ENCODE measurements at regions not wholly inside any gene's neighbourhood (a gene's known extent, or its start where the extent isn't known, plus 50 kb on each side); places are given as distances from the start of the nearest gene placed in this dataset.

GRCh38 chr17:36739208-36739607 is 137.8 kb downstream of the MRM1 start:
- ChIA-PET CTCF (no interaction called here), RAD21 (ENCODE audit: low non-redundant PET in 1 of 2, low total read pairs in 2 of 2, uncharacterized antibody in 2 of 2, unreplicated experiment in 2 of 2) (no interaction called here)

More at GRCh38 chr17:36739208-36739607, 137.8 kb downstream of the MRM1 start:
- no TSS peak for BruUV-seq (replicated peaks)
- DNase-seq (ENCODE audit: low read depth, low spot score): no peak
- no peak for TF ChIP-seq ELF1 (IDR thresholded peaks at IDR 0.05; ENCODE audit: borderline replicate concordance, low read depth)
- TF ChIP-seq SIN3A (IDR thresholded peaks at IDR 0.05; ENCODE audit: low read depth): no peak
- no peak for TF ChIP-seq REST (IDR thresholded peaks at IDR 0.05; ENCODE audit: low read depth)
- no peak for TF ChIP-seq CEBPB (IDR thresholded peaks at IDR 0.05; ENCODE audit: low read depth)
- no peak for TF ChIP-seq EZH2 (IDR thresholded peaks at IDR 0.05)
- no peak for TF ChIP-seq ZFX (IDR thresholded peaks at IDR 0.05)
- TF ChIP-seq, protein P1, sequence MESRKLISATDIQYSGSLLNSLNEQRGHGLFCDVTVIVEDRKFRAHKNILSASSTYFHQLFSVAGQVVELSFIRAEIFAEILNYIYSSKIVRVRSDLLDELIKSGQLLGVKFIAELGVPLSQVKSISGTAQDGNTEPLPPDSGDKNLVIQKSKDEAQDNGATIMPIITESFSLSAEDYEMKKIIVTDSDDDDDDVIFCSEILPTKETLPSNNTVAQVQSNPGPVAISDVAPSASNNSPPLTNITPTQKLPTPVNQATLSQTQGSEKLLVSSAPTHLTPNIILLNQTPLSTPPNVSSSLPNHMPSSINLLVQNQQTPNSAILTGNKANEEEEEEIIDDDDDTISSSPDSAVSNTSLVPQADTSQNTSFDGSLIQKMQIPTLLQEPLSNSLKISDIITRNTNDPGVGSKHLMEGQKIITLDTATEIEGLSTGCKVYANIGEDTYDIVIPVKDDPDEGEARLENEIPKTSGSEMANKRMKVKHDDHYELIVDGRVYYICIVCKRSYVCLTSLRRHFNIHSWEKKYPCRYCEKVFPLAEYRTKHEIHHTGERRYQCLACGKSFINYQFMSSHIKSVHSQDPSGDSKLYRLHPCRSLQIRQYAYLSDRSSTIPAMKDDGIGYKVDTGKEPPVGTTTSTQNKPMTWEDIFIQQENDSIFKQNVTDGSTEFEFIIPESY (IDR thresholded peaks at IDR 0.05; ENCODE audit: extremely low read depth, insufficient replicate concordance, low read length): no peak
- no peak for TF ChIP-seq POLR2A (IDR thresholded peaks at IDR 0.05; ENCODE audit: borderline replicate concordance, extremely low read depth, insufficient read depth, insufficient read length)
- no peak for TF ChIP-seq RAD21 (IDR thresholded peaks at IDR 0.05; ENCODE audit: low read depth)
- TF ChIP-seq EZH2phosphoT487 (IDR thresholded peaks at IDR 0.05; ENCODE audit: borderline replicate concordance): no peak
- no peak for TF ChIP-seq POLR2AphosphoS5 (IDR thresholded peaks at IDR 0.05; ENCODE audit: low read depth, low read length)
- TF ChIP-seq CTCF (IDR thresholded peaks at IDR 0.05 in 2 of 3, conservative IDR thresholded peaks at IDR 0.05 in 1 of 3; ENCODE audit: borderline replicate concordance in 1 of 3, insufficient read depth in 1 of 3, low read depth in 2 of 3, low read length in 2 of 3): no peak
- no peak for TF ChIP-seq CBX3 (IDR thresholded peaks at IDR 0.05; ENCODE audit: low read depth)
- TF ChIP-seq SRF (IDR thresholded peaks at IDR 0.05; ENCODE audit: low read depth): no peak
- no peak for TF ChIP-seq ZNF274 (IDR thresholded peaks at IDR 0.05; ENCODE audit: low read depth, low read length)
- TF ChIP-seq ATF3 (IDR thresholded peaks at IDR 0.05): no peak
- no peak for TF ChIP-seq JUND (IDR thresholded peaks at IDR 0.05)
- TF ChIP-seq, protein P2, sequence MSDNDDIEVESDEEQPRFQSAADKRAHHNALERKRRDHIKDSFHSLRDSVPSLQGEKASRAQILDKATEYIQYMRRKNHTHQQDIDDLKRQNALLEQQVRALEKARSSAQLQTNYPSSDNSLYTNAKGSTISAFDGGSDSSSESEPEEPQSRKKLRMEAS (IDR thresholded peaks at IDR 0.05): no peak
- Histone ChIP-seq H3K9ac (ENCODE audit: low read length) (no peak overlapping the region), H3K27ac (ENCODE audit: low read depth, low read length) (no peak overlapping the region), H3K9me2 (ENCODE audit: insufficient read depth) (no peaks in the 10 kb centered on the region), H3K79me2 (ENCODE audit: insufficient read depth, low read length) (no peaks in the 10 kb centered on the region), H3K9me3 (ENCODE audit: control insufficient read depth in 1 of 2, insufficient read depth in 1 of 2, low read depth in 1 of 2, low read length in 2 of 2) (no peaks in the 10 kb centered on the region), H3K4me1 (ENCODE audit: control insufficient read depth in 1 of 2, insufficient read depth in 2 of 2, low read length in 2 of 2) (peaks cover 6 to 7% of the 10 kb centered on the region in 2 experiments; a peak in 2 of 4 replicates), H3K4me2 (ENCODE audit: low read length) (no peak overlapping the region), H4K20me1 (ENCODE audit: insufficient read depth) (no peaks in the 10 kb centered on the region), H3K36me3 (ENCODE audit: control insufficient read depth in 1 of 2, insufficient read depth in 2 of 2, low read length in 2 of 2) (no peaks in the 10 kb centered on the region), H3K4me3 (replicated peaks in 1 of 2; ENCODE audit: low read depth in 1 of 2, low read length in 2 of 2) (no peak overlapping the region), H2AFZ (ENCODE audit: low read depth, low read length, poor library complexity, severe bottlenecking) (no peak overlapping the region), H3K27me3 (ENCODE audit: insufficient read depth, low read length) (peaks cover 3% of the 10 kb centered on the region; the same call in 1 of the 2 replicates)
- intact Hi-C loops (cut with micrococcal nuclease): no loop called here
- POLR2A ChIA-PET: no interaction called here
- no peak for ATAC-seq
